KMS-11 (cell line): ENCODE measurements at regions not wholly inside any gene's neighbourhood (a gene's known extent, or its start where the extent isn't known, plus 50 kb on each side); places are given as distances from the start of the nearest gene placed in this dataset.

Source experiments
- H2AFZ ChIP-seq: fragments of 200-600 bp; sonication (generic); 2 replicates; pipeline ENCODE4 v1.6.1; 2016; ENCODE audit warnings: antibody characterized with exemption, mixed run types, low read depth
- H3K27ac ChIP-seq: fragments of 200-600 bp; sonication (generic); 2 replicates; pipeline ENCODE4 v1.6.1; 2016; ENCODE audit warnings: mild to moderate bottlenecking, mixed run types
- H3K27me3 ChIP-seq: fragments of 200-600 bp; sonication (generic); 2 replicates; pipeline ENCODE4 v1.6.1; 2017; ENCODE audit warnings: mild to moderate bottlenecking, low read depth, mixed run types, moderate library complexity; ENCODE audit not compliant: insufficient read depth
- H3K36me3 ChIP-seq: fragments of 200-600 bp; sonication (generic); 2 replicates; pipeline ENCODE4 v1.6.1; 2017; ENCODE audit warnings: mild to moderate bottlenecking, mixed run types; ENCODE audit not compliant: insufficient read depth
- H3K4me1 ChIP-seq: fragments of 200-600 bp; sonication (generic); 2 replicates; pipeline ENCODE4 v1.6.1; 2016; ENCODE audit warnings: mild to moderate bottlenecking, low read depth, mixed run types; ENCODE audit not compliant: poor library complexity, severe bottlenecking
- H3K4me2 ChIP-seq: fragments of 200-600 bp; sonication (generic); 2 replicates; pipeline ENCODE4 v1.7.0; 2016; ENCODE audit warnings: mild to moderate bottlenecking, mixed run types
- H3K4me3 ChIP-seq: fragments of 200-600 bp; sonication (generic); IDR thresholded peaks from 2 replicates; pipeline ENCODE4 v1.6.1; 2017; ENCODE audit warnings: low read depth, low read length, mixed read lengths; ENCODE audit not compliant: insufficient read depth
- H3K79me2 ChIP-seq: fragments of 200-600 bp; sonication (generic); 2 replicates; pipeline ENCODE4 v1.6.1; 2016; ENCODE audit warnings: low read depth, mixed run types; ENCODE audit not compliant: insufficient read depth
- H3K9ac ChIP-seq: fragments of 200-600 bp; sonication (generic); 2 replicates; pipeline ENCODE4 v1.6.1; 2016; ENCODE audit warnings: mild to moderate bottlenecking, mixed run types
- H4K20me1 ChIP-seq: fragments of 200-600 bp; sonication (generic); 2 replicates; pipeline ENCODE4 v1.6.1; 2016; ENCODE audit warnings: mild to moderate bottlenecking, mixed run types; ENCODE audit not compliant: insufficient read depth
- TF ChIP-seq, protein P1 (sequence below): fragments of 200-600 bp; sonication (generic); conservative IDR thresholded peaks from 2 replicates; pipeline ENCODE4 v1.6.1; 2017; ENCODE audit warnings: low read depth, mild to moderate bottlenecking, antibody characterized with exemption, low read length, moderate library complexity, mixed read lengths

- H3K9ac ChIP-seq = no peak overlapping the region
- no peak overlapping the region for H3K4me3 ChIP-seq
- H3K4me1 ChIP-seq = peaks cover 7% of the 10 kb centered on the region
- no peaks in the 10 kb centered on the region for H3K79me2 ChIP-seq
- no peak overlapping the region for H2AFZ ChIP-seq
- TF ChIP-seq, protein P1, sequence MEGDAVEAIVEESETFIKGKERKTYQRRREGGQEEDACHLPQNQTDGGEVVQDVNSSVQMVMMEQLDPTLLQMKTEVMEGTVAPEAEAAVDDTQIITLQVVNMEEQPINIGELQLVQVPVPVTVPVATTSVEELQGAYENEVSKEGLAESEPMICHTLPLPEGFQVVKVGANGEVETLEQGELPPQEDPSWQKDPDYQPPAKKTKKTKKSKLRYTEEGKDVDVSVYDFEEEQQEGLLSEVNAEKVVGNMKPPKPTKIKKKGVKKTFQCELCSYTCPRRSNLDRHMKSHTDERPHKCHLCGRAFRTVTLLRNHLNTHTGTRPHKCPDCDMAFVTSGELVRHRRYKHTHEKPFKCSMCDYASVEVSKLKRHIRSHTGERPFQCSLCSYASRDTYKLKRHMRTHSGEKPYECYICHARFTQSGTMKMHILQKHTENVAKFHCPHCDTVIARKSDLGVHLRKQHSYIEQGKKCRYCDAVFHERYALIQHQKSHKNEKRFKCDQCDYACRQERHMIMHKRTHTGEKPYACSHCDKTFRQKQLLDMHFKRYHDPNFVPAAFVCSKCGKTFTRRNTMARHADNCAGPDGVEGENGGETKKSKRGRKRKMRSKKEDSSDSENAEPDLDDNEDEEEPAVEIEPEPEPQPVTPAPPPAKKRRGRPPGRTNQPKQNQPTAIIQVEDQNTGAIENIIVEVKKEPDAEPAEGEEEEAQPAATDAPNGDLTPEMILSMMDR = no peak
- H3K27ac ChIP-seq = no peak overlapping the region
- H3K36me3 ChIP-seq = no peaks in the 10 kb centered on the region
- no peaks in the 10 kb centered on the region for H3K27me3 ChIP-seq
- no peaks in the 10 kb centered on the region for H4K20me1 ChIP-seq
- no peak overlapping the region for H3K4me2 ChIP-seq
Observed at GRCh38 chr13:99654076-99654475, 152.8 kb downstream of the TM9SF2 start.

DNA sequence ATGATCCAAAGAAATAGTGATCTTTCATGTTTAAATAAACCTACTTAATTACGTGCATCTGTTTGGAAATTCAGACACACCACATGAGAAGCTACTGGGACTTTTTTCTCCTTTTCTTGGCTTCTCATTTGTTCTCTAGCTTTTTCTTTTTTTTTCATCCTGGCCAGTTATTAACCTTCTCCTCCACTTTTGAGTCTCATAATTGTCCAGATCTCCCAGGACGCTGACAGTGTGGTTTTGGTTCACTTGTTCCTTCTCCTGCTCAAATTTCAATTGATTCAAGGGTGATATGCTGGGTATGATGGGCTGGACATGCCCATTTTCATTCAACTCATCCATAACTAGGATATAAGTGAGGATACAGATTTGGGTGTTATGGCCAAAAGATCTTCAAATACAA, 152.3 kb downstream of the TM9SF2 start:
- H3K27me3 ChIP-seq = no peaks in the 10 kb centered on the region
- H3K79me2 ChIP-seq = no peaks in the 10 kb centered on the region
- H3K4me1 ChIP-seq = peaks cover 7% of the 10 kb centered on the region
- no peak overlapping the region for H3K4me2 ChIP-seq
- H3K36me3 ChIP-seq = no peaks in the 10 kb centered on the region
- no peak overlapping the region for H3K27ac ChIP-seq
- TF ChIP-seq, protein P1 = no peak
- no peak overlapping the region for H3K4me3 ChIP-seq
- H3K9ac ChIP-seq = no peak overlapping the region
- no peak overlapping the region for H2AFZ ChIP-seq
- no peaks in the 10 kb centered on the region for H4K20me1 ChIP-seq

- H3K27me3 ChIP-seq = no peaks in the 10 kb centered on the region
- no peak overlapping the region for H3K9ac ChIP-seq
- H3K27ac ChIP-seq = no peak overlapping the region
- no peaks in the 10 kb centered on the region for H4K20me1 ChIP-seq
- no peaks in the 10 kb centered on the region for H3K79me2 ChIP-seq
- TF ChIP-seq, protein P1 = no peak
- H3K4me1 ChIP-seq = peaks cover 7% of the 10 kb centered on the region
- no peak overlapping the region for H3K4me2 ChIP-seq
- no peak overlapping the region for H3K4me3 ChIP-seq
- no peaks in the 10 kb centered on the region for H3K36me3 ChIP-seq
- no peak overlapping the region for H2AFZ ChIP-seq
Observed at GRCh38 chr13:99652901-99653300, 151.6 kb downstream of the TM9SF2 start.

DNA sequence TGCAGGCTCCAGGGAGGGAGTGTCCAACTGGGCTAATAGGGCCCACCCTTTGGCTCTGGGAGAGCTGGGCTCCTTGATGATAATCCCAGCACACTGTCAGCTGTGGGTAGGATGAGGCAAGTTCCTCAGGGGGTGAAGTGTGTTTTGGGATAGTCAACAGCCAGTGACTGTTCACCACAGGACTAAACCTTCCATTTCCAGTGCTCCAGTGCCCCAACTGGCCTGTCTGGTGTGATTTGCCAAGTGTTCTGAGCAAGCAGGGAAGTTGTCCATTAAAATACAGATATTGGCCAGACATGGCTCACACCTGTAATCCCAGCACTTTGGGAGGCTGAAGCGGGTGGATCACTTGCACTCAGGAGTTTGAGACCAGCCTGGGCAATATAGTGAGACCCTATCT, 150.9 kb downstream of the TM9SF2 start:
- Histone ChIP-seq H3K9ac (no peak overlapping the region), H3K4me1 (peaks cover 7% of the 10 kb centered on the region), H3K4me2 (no peak overlapping the region), H3K79me2 (no peaks in the 10 kb centered on the region), H3K4me3 (no peak overlapping the region), H3K27me3 (no peaks in the 10 kb centered on the region), H4K20me1 (no peaks in the 10 kb centered on the region), H3K27ac (no peak overlapping the region), H2AFZ (no peak overlapping the region), H3K36me3 (no peaks in the 10 kb centered on the region)
- TF ChIP-seq, protein P1 = no peak
